ENCODE measurements at regions not wholly inside any gene's neighbourhood (a gene's known extent, or its start where the extent isn't known, plus 50 kb on each side); places are given as distances from the start of the nearest gene placed in this dataset.

DNA sequence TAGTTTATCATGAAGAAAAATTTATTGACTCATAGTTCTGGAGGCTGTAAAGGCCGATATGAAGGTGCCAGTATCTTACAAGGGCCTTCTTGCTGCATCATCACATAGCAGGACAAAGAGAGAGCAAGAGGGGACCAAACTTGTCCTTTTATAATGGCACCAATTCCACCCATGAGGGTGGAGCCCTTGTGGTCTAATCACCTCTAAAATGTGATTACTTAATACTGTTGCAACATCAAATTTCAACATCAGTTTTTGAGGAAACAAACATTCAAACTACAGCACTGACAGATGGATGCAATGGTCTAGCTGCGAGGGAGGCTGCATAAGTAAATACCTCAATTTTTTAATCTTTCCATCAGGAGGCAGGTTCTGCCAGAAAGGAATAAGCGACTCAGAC, 76.7 kb upstream of the LAMA2 start:
- ChIA-PET CTCF (no interaction called here), POLR2A (ENCODE audit: low non-redundant PET) (no interaction called here)
- no peak for DNase-seq (ENCODE audit: low spot score)
- TF ChIP-seq, protein P1, sequence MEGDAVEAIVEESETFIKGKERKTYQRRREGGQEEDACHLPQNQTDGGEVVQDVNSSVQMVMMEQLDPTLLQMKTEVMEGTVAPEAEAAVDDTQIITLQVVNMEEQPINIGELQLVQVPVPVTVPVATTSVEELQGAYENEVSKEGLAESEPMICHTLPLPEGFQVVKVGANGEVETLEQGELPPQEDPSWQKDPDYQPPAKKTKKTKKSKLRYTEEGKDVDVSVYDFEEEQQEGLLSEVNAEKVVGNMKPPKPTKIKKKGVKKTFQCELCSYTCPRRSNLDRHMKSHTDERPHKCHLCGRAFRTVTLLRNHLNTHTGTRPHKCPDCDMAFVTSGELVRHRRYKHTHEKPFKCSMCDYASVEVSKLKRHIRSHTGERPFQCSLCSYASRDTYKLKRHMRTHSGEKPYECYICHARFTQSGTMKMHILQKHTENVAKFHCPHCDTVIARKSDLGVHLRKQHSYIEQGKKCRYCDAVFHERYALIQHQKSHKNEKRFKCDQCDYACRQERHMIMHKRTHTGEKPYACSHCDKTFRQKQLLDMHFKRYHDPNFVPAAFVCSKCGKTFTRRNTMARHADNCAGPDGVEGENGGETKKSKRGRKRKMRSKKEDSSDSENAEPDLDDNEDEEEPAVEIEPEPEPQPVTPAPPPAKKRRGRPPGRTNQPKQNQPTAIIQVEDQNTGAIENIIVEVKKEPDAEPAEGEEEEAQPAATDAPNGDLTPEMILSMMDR (conservative IDR thresholded peaks at IDR 0.05; ENCODE audit: low read depth), result no peak
- H3K27ac ChIP-seq, result no peak overlapping the region

DNA sequence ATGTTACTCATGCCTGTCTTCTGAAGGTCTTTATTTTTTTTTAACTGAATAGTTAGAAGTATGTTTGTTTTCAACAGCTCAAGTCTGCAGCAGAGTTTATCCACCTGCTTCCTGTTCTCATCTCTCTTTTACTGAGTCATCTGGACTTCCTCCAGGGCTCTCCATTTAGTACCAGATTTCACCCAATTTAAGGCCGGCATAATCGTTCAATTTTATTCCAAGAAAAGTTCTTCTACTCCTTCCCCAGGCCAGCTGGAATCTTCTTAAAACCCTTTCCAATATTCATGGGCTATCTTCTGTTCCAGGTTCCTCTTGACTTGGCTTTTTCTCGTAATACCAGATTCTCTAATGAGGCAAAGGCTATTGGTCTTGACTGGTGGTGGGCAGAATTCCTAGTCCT, 79.0 kb upstream of the LAMA2 start:
- ChIA-PET POLR2A (ENCODE audit: low non-redundant PET) (no interaction called here), CTCF (interaction anchor here (0.6 kb wide), 1 partner anchor 69 kb away, joined by 4 read pairs; no protein-coding TSS in a partner anchor)
- TF ChIP-seq, protein P1 (conservative IDR thresholded peaks at IDR 0.05; ENCODE audit: low read depth), result no peak
- DNase-seq (ENCODE audit: low spot score), result no peak
- H3K27ac ChIP-seq, result no peak overlapping the region

DNA sequence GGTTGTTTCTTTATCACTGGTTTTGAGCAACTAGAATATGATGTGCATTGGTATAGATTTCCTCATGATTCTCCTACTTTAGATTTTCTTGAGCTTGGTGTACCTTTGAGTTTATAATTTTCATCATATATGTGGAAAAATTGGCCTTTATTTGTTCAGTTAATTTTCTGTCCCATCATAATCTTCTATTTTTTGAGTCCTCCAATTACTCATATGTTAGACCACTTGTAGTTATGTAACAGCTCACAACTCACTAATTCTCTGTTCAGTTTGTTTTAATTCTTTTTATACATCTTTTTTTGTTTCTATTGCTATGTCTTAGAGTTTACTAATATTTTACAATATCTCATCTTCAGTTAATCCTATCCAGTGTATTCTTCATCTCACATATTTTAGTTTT, 81.3 kb upstream of the LAMA2 start:
- TF ChIP-seq, protein P1 (conservative IDR thresholded peaks at IDR 0.05; ENCODE audit: low read depth), result no peak
- POLR2A ChIA-PET (ENCODE audit: low non-redundant PET), result no interaction called here
- CTCF ChIA-PET, result no interaction called here
- no peak overlapping the region for H3K27ac ChIP-seq
- DNase-seq (ENCODE audit: low spot score), result no peak

- TF ChIP-seq, protein P1 (conservative IDR thresholded peaks at IDR 0.05; ENCODE audit: low read depth), result no peak
- H3K27ac ChIP-seq, result no peak overlapping the region
- ChIA-PET POLR2A (ENCODE audit: low non-redundant PET) (no interaction called here), CTCF (no interaction called here)
- no peak for DNase-seq (ENCODE audit: low spot score)
Measured at GRCh38 chr6:128784266-128784665, 98.7 kb upstream of the LAMA2 start.

DNA sequence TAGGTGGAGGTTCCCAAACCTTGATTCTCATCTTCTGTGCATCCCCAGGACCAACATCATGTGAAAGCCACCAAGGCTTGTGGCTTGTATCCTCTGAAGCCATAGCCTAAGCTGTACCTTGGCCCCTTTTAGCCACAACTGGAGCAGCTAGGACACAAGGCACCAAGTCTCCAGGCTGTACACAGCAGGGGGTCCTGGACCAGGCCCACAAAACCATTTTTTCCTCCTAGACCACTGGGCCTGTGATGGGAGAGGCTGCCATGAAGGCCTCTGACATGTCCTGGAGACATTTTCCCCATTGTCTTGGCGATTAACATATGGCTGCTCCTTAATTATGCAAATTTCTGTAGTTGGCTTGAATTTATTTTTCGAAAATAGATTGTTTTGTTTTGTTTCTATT, 114.8 kb upstream of the LAMA2 start:
- H3K27ac ChIP-seq, result no peak overlapping the region
- DNase-seq (ENCODE audit: low spot score), result no peak
- TF ChIP-seq, protein P1 (conservative IDR thresholded peaks at IDR 0.05; ENCODE audit: low read depth), result no peak
- CTCF ChIA-PET, result no interaction called here
- POLR2A ChIA-PET (ENCODE audit: low non-redundant PET), result no interaction called here

GRCh38 chr6:128767705-128768104, 115.2 kb upstream of the LAMA2 start:
- no peak for DNase-seq (ENCODE audit: low spot score)
- ChIA-PET CTCF (no interaction called here), POLR2A (ENCODE audit: low non-redundant PET) (no interaction called here)
- H3K27ac ChIP-seq, result no peak overlapping the region
- TF ChIP-seq, protein P1 (conservative IDR thresholded peaks at IDR 0.05; ENCODE audit: low read depth), result no peak

DNA sequence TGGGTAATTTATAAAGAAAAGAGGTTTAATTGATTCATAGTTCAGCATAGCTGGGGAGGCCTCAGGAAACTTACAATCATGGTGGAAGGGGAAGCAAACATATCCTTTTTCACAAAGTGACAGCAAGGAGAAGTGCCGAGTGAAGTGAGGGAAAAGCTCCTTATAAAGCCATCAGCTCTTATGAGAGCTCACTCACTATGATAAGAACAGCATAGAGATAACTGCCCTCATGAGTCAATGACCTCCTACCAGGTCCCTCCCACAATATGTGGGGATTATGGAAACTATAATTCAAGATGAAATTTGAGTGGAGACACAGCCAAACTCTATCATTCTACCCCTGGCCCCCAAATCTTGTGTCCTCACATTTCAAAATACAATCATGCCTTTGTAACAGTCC, 115.8 kb upstream of the LAMA2 start:
- no peak for DNase-seq (ENCODE audit: low spot score)
- ChIA-PET POLR2A (ENCODE audit: low non-redundant PET) (no interaction called here), CTCF (no interaction called here)
- H3K27ac ChIP-seq, result no peak overlapping the region
- TF ChIP-seq, protein P1 (conservative IDR thresholded peaks at IDR 0.05; ENCODE audit: low read depth), result no peak

Measured in RWPE1 (cell line).